ENCODE measurements at regions not wholly inside any gene's neighbourhood (a gene's known extent, or its start where the extent isn't known, plus 50 kb on each side); places are given as distances from the start of the nearest gene placed in this dataset.
"Not testable (repeated sequence)": the region's sequence is repeated elsewhere in the genome, so short reads cannot be mapped to it uniquely, and the experiment has no call there.

DNA sequence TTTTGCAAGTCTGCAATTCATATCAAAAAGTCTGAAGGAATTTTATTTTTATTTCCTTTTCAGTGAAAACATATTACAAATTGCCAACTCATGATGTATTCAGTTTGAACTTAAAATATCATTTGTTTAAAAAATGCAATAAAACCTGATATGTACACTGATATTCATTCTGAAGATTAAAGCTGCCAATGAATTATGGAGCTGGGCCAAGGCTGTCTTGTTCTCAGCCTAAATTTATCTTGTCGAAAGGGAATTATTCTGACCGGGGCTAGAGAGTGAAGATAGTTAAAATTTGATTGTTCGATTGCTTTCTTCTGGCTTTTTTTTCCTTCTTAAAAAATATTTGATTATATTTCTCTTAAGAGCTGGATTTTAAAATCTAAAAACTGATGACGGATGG lies 54.0 kb upstream of the RBFOX1 start:
- no peaks in the 10 kb centered on the region for H3K36me3 ChIP-seq (ENCODE audit: insufficient read depth, low read length)
- H3K9ac ChIP-seq (ENCODE audit: low read depth, low read length), result no peak overlapping the region

DNA sequence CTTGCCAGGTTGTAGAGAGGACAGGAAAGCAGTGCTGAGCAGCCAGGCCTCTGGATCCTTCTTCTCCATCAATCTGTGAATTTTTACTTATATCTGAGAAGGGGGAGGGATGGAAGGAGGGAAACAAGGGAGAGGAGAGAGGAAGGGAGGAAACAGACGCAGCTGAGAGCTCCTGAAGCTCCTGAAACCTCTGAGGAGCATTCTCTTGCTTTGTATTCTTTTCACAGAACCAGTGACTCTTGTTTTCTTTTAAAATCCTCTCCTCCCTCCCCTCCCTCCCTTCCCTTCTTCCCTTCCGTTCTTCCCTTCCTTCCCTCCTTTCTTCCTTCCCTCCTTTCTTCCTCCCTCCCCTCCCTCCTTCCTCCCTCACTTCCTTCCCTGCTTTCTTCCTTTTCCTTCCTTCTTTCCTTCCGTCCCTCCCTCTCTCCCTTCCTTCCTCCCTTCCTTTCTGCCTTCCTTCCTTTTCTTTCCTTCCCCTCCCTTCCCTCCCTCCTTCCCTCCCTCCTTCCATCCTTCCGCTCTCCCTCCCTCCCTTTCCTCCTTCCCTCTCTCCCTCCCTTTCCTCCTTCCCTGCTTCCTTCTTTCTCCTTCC lies 60.0 kb upstream of the RBFOX1 start:
- no peaks in the 10 kb centered on the region for H3K4me1 ChIP-seq (ENCODE audit: insufficient read depth, low read length)
- no peak overlapping the region for H3K9ac ChIP-seq (ENCODE audit: low read depth, low read length)
- no peaks in the 10 kb centered on the region for H3K36me3 ChIP-seq (ENCODE audit: insufficient read depth, low read length)
- no peaks in the 10 kb centered on the region for H3K9me3 ChIP-seq (ENCODE audit: control insufficient read depth, insufficient read depth, low read length)

More for the DNA sequence above, 54.0 kb upstream of the RBFOX1 start:
- Histone ChIP-seq H3K4me1 (ENCODE audit: insufficient read depth, low read length) (no peaks in the 10 kb centered on the region), H3K9me3 (ENCODE audit: control insufficient read depth, insufficient read depth, low read length) (no peaks in the 10 kb centered on the region)

GRCh38 chr16:7271486-7271885 lies 61.2 kb upstream of the RBFOX1 start:
- Histone ChIP-seq H3K4me1 (ENCODE audit: insufficient read depth, low read length) (no peaks in the 10 kb centered on the region), H3K36me3 (ENCODE audit: insufficient read depth, low read length) (no peaks in the 10 kb centered on the region), H3K9ac (ENCODE audit: low read depth, low read length) (no peak overlapping the region), H3K9me3 (ENCODE audit: control insufficient read depth, insufficient read depth, low read length) (no peaks in the 10 kb centered on the region)

DNA sequence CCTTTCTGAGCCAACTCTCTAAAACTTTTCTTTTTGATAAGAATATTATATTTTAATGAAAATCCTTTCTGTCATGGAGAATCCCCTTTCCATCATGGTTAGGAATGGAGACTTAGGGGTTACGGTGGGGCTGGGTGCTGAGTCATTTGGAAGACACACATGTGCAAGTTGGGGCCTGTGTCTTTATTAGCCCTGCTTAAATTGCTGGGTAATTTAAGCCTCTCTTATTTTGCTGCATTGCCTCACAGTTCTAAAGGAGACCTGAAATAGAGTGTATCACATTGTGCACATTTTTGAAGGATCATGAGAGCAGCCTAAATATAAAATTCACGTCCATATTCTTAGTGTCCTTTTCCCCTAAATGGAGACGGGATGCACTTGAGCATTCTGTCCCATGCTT lies 61.8 kb upstream of the RBFOX1 start:
- Histone ChIP-seq H3K36me3 (ENCODE audit: insufficient read depth, low read length) (no peaks in the 10 kb centered on the region), H3K9me3 (ENCODE audit: control insufficient read depth, insufficient read depth, low read length) (no peaks in the 10 kb centered on the region), H3K9ac (ENCODE audit: low read depth, low read length) (no peak overlapping the region), H3K4me1 (ENCODE audit: insufficient read depth, low read length) (no peaks in the 10 kb centered on the region)

- no peaks in the 10 kb centered on the region for H3K36me3 ChIP-seq (ENCODE audit: insufficient read depth, low read length)
- H3K9ac ChIP-seq (ENCODE audit: low read depth, low read length), result no peak overlapping the region
- no peaks in the 10 kb centered on the region for H3K4me1 ChIP-seq (ENCODE audit: insufficient read depth, low read length)
- no peaks in the 10 kb centered on the region for H3K9me3 ChIP-seq (ENCODE audit: control insufficient read depth, insufficient read depth, low read length)
Measured at GRCh38 chr16:7270006-7270405, 62.6 kb upstream of the RBFOX1 start.

DNA sequence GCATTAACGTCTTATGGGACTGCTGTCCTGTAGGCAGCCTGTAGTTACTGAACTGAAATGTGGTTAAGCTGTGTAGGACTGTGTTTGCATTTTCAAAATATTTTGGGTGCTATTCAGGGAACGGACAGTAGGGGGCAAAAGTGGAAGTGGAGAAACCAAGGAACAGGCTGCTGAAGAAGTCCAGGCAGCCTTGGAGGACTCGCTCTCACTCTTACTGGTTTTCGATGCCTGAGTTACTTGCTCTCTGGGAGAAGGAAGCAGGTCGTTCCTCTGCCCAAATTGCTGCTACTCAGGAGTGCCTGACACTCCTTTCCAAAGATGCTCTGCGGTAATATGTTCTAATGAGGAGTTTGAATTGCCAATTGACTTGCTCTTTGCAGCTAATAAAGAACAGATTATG lies 64.5 kb upstream of the RBFOX1 start:
- no peak overlapping the region for H3K9ac ChIP-seq (ENCODE audit: low read depth, low read length)
- H3K9me3 ChIP-seq (ENCODE audit: control insufficient read depth, insufficient read depth, low read length), result no peaks in the 10 kb centered on the region
- H3K4me1 ChIP-seq (ENCODE audit: insufficient read depth, low read length), result no peaks in the 10 kb centered on the region
- H3K36me3 ChIP-seq (ENCODE audit: insufficient read depth, low read length), result no peaks in the 10 kb centered on the region

- no peaks in the 10 kb centered on the region for H3K36me3 ChIP-seq (ENCODE audit: insufficient read depth, low read length)
- H3K9ac ChIP-seq (ENCODE audit: low read depth, low read length), result no peak overlapping the region
- H3K4me1 ChIP-seq (ENCODE audit: insufficient read depth, low read length), result no peaks in the 10 kb centered on the region
- no peaks in the 10 kb centered on the region for H3K9me3 ChIP-seq (ENCODE audit: control insufficient read depth, insufficient read depth, low read length)
Measured at GRCh38 chr16:7257016-7257415, 75.6 kb upstream of the RBFOX1 start.

DNA sequence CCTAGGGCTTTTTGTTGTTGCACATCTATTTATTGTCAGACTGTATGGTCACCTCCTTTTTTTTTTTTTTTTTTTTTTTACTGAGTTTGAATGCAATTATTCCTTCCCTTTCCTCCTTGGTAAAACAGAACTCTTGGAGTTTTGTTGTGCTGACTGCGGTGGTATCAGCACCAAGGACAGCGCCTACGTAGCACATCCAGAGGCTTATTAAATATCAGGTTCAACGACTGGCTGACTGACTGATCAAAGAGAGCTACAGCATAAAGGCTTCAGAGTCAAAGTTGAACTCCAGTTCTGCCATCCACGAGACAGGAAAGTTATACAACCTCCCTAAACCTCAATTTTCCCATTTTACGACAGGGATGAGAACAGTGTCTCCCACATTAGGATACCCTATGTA lies 86.1 kb upstream of the RBFOX1 start:
- Histone ChIP-seq H3K36me3 (ENCODE audit: insufficient read depth, low read length) (no peaks in the 10 kb centered on the region), H3K4me1 (ENCODE audit: insufficient read depth, low read length) (no peaks in the 10 kb centered on the region), H3K9me3 (ENCODE audit: control insufficient read depth, insufficient read depth, low read length) (no peaks in the 10 kb centered on the region), H3K9ac (ENCODE audit: low read depth, low read length) (no peak overlapping the region)

DNA sequence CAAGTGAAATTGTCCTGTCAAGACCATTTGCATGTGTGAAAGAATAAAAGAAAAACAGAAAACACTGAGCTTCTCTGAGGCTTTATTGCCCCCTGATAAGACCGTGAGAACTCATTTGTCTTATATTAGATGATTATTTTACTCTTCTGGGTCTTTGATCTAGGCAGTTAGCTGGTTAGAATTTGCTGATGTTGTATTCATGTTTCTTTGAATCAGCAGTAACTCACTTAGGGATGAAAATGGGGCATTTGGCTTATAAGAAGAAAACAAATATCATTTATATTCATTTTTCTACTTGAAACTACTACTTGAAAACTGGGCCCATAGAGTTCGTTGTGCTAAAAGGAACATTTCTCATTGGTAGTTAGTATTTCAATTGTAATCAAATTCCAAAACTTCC lies 93.1 kb upstream of the RBFOX1 start:
- no peaks in the 10 kb centered on the region for H3K4me1 ChIP-seq (ENCODE audit: insufficient read depth, low read length)
- H3K9me3 ChIP-seq (ENCODE audit: control insufficient read depth, insufficient read depth, low read length), result no peaks in the 10 kb centered on the region
- H3K9ac ChIP-seq (ENCODE audit: low read depth, low read length), result no peak overlapping the region
- no peaks in the 10 kb centered on the region for H3K36me3 ChIP-seq (ENCODE audit: insufficient read depth, low read length)

DNA sequence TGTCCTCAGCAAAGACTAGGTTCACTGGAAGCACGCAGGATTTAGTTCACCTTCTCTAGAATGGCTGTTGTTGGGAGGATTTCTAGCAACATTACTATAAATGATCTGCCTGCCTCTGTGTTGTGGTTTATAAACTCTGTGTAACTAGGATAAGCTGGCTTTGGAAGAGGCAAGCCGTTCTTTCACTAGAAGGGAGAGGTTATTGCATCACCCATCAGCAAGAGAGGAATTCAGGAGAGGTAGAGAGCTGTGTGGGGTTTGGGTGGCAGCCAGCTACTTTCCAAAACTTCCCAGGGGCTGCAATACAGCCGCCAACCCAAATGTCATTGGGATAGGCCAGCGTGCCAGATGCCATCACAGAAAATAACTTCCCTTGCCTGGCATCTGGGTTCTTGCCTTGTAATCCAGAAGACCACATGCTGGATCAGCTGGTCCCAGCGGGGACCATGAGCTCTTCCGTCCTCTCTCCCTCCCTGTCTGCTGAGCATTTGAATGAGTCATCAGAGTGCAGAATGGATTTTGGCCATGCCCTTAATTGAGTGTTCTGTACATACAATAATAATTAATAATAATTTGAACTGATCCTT lies 95.7 kb upstream of the RBFOX1 start:
- H3K9ac ChIP-seq (ENCODE audit: low read depth, low read length), result no peak overlapping the region
- no peaks in the 10 kb centered on the region for H3K36me3 ChIP-seq (ENCODE audit: insufficient read depth, low read length)
- H3K4me1 ChIP-seq (ENCODE audit: insufficient read depth, low read length), result peaks cover 5% of the 10 kb centered on the region
- no peaks in the 10 kb centered on the region for H3K9me3 ChIP-seq (ENCODE audit: control insufficient read depth, insufficient read depth, low read length)

DNA sequence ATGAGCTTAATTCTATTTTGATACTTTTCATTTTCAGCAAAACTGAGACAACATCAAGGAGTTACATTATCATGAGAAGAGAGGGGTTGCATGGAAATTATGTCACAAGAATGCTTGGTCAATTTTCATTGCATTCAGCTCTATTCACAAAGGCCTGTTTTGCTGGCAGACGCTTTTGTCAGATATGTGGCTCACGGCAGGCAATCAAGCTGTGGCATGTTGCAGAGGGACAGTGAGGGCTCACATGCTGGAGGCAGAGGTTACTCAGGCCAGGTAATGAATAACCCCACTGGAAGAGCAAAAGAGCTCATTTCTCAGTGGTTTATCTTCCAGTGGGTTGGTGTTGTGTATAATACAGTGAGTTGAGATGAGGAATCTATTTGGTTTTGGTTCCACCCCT lies 98.7 kb upstream of the RBFOX1 start:
- no peaks in the 10 kb centered on the region for H3K9me3 ChIP-seq (ENCODE audit: control insufficient read depth, insufficient read depth, low read length)
- peaks cover 5% of the 10 kb centered on the region for H3K4me1 ChIP-seq (ENCODE audit: insufficient read depth, low read length)
- no peak overlapping the region for H3K9ac ChIP-seq (ENCODE audit: low read depth, low read length)
- no peaks in the 10 kb centered on the region for H3K36me3 ChIP-seq (ENCODE audit: insufficient read depth, low read length)

DNA sequence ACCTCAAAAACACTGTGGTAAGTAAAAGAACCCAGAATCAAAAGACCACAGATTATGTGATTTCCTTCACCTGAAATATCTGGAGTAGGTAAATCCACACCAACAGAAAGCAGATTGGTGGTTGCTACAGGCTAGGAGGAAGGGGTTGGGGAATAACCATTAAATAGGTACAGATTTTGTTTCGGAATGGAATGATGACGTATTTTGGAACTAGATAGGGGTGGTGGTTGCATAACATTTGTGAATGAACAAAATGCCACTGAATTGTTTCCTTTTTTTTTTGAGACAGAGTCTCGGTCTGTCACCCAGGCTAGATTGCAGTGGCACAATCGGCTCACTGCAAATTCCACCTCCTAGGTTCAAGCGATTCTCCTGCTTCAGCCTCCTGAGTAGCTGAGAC lies 100.9 kb upstream of the RBFOX1 start:
- Histone ChIP-seq H3K4me1 (ENCODE audit: insufficient read depth, low read length) (peaks cover 13% of the 10 kb centered on the region), H3K36me3 (ENCODE audit: insufficient read depth, low read length) (no peaks in the 10 kb centered on the region)

GRCh38 chr16:7229433-7230218 lies 103.0 kb upstream of the RBFOX1 start:
- H3K9me3 ChIP-seq (ENCODE audit: control insufficient read depth, insufficient read depth, low read length); H3K9ac ChIP-seq (ENCODE audit: low read depth, low read length); H3K36me3 ChIP-seq (ENCODE audit: insufficient read depth, low read length): not testable (repeated sequence)
- H3K4me1 ChIP-seq (ENCODE audit: insufficient read depth, low read length), result peaks cover 14% of the 10 kb centered on the region

More for the DNA sequence above, 100.9 kb upstream of the RBFOX1 start:
- H3K9ac ChIP-seq (ENCODE audit: low read depth, low read length), result no peak overlapping the region
- no peaks in the 10 kb centered on the region for H3K9me3 ChIP-seq (ENCODE audit: control insufficient read depth, insufficient read depth, low read length)

- no peaks in the 10 kb centered on the region for H3K36me3 ChIP-seq (ENCODE audit: insufficient read depth, low read length)
- peaks cover 9% of the 10 kb centered on the region for H3K4me1 ChIP-seq (ENCODE audit: insufficient read depth, low read length)
- no peaks in the 10 kb centered on the region for H3K9me3 ChIP-seq (ENCODE audit: control insufficient read depth, insufficient read depth, low read length)
- H3K9ac ChIP-seq (ENCODE audit: low read depth, low read length), result peak overlapping the region; percentile 14; the same call in 1 of the 2 replicates
Measured at GRCh38 chr16:7227229-7227721, 105.4 kb upstream of the RBFOX1 start.

GRCh38 chr16:7221157-7221556 lies 111.5 kb upstream of the RBFOX1 start:
- Histone ChIP-seq H3K36me3 (ENCODE audit: insufficient read depth, low read length) (no peaks in the 10 kb centered on the region), H3K9ac (ENCODE audit: low read depth, low read length) (no peak overlapping the region), H3K9me3 (ENCODE audit: control insufficient read depth, insufficient read depth, low read length) (no peaks in the 10 kb centered on the region), H3K4me1 (ENCODE audit: insufficient read depth, low read length) (peaks cover 13% of the 10 kb centered on the region)
